NOMO-1 treated with dmso at 0.1 percent for 144 hours (cell line): ENCODE measurements at regions not wholly inside any gene's neighbourhood (a gene's known extent, or its start where the extent isn't known, plus 50 kb on each side); places are given as distances from the start of the nearest gene placed in this dataset.

Experiments used
- DNase-seq: peaks from one replicate; lab custom pipeline; 2025; ENCODE audit not compliant: unreplicated experiment; lab: John Stamatoyannopoulos, UW

- DNase-seq, result no peak
Measured at GRCh38 chr11:134819041-134819440, 407.0 kb upstream of the B3GAT1 start.

GRCh38 chr11:134818516-134818915 lies 406.5 kb upstream of the B3GAT1 start:
- DNase-seq, result no peak

- no peak for DNase-seq
Measured at GRCh38 chr11:134815404-134815803, 403.4 kb upstream of the B3GAT1 start.

GRCh38 chr11:134807997-134808396 lies 396.0 kb upstream of the B3GAT1 start:
- no peak for DNase-seq

- no peak for DNase-seq
Measured at GRCh38 chr11:134802598-134802997, 390.6 kb upstream of the B3GAT1 start.

GRCh38 chr11:134802116-134802515 lies 390.1 kb upstream of the B3GAT1 start:
- no peak for DNase-seq

- DNase-seq, result no peak
Measured at GRCh38 chr11:134801570-134801969, 389.5 kb upstream of the B3GAT1 start.

- no peak for DNase-seq
Measured at GRCh38 chr11:134800826-134801225, 388.8 kb upstream of the B3GAT1 start.

GRCh38 chr11:134800130-134800529 lies 388.1 kb upstream of the B3GAT1 start:
- no peak for DNase-seq

GRCh38 chr11:134799386-134799785 lies 387.3 kb upstream of the B3GAT1 start:
- no peak for DNase-seq

- no peak for DNase-seq
Measured at GRCh38 chr11:134797411-134798089, 385.5 kb upstream of the B3GAT1 start.

- DNase-seq, result no peak
Measured at GRCh38 chr11:134795017-134795416, 383.0 kb upstream of the B3GAT1 start.

- no peak for DNase-seq
Measured at GRCh38 chr11:134794192-134794591, 382.1 kb upstream of the B3GAT1 start.

- DNase-seq, result no peak
Measured at GRCh38 chr11:134792677-134793076, 380.6 kb upstream of the B3GAT1 start.

- no peak for DNase-seq
Measured at GRCh38 chr11:134792044-134792443, 380.0 kb upstream of the B3GAT1 start.

- no peak for DNase-seq
Measured at GRCh38 chr11:134791102-134791501, 379.1 kb upstream of the B3GAT1 start.

GRCh38 chr11:134789104-134789503 lies 377.1 kb upstream of the B3GAT1 start:
- no peak for DNase-seq

- no peak for DNase-seq
Measured at GRCh38 chr11:134786636-134787035, 374.6 kb upstream of the B3GAT1 start.

- DNase-seq, result no peak
Measured at GRCh38 chr11:134785660-134786284, 373.7 kb upstream of the B3GAT1 start.

- DNase-seq, result no peak
Measured at GRCh38 chr11:134785059-134785458, 373.0 kb upstream of the B3GAT1 start.

- no peak for DNase-seq
Measured at GRCh38 chr11:134784568-134784967, 372.5 kb upstream of the B3GAT1 start.

- DNase-seq, result no peak
Measured at GRCh38 chr11:134784046-134784445, 372.0 kb upstream of the B3GAT1 start.

GRCh38 chr11:134783234-134783633 lies 371.2 kb upstream of the B3GAT1 start:
- DNase-seq, result no peak
